ENCODE measurements at regions not wholly inside any gene's neighbourhood (a gene's known extent, or its start where the extent isn't known, plus 50 kb on each side); places are given as distances from the start of the nearest gene placed in this dataset.

DNA sequence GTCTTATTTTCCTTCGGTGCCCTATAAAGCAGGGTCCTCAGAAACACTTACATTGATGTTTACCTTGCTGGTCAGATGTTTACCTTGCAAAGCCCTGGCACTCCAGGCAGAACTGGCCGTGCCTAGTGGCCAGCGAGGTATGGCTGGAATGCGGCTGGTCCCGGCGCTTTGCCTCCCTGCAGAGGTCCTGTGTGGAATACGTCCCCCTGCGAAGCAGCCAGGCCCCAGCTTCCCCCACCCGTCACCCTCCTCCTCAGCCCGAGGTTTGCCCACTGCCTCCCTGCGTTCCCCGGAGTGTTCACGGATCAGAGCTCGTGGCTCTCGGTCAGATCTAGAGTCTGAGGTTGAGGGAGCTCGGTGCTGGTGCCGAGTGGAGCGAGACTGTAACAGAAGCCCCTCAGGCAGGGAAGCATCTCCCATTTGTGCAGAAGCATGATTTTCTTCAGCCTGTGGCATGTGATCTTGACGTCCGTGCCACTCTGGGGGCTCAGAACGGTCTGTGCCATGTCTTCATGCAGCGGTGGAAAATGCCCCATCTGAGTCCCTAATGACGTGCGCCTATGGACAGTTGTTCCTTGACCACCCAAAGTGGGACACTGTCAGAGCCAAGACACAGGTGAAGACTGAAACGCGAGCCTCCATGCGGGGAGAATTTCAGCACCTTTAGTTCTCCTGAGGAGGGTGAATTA, 54.8 kb upstream of the SOX1 start:
- no peak for DNase-seq

DNA sequence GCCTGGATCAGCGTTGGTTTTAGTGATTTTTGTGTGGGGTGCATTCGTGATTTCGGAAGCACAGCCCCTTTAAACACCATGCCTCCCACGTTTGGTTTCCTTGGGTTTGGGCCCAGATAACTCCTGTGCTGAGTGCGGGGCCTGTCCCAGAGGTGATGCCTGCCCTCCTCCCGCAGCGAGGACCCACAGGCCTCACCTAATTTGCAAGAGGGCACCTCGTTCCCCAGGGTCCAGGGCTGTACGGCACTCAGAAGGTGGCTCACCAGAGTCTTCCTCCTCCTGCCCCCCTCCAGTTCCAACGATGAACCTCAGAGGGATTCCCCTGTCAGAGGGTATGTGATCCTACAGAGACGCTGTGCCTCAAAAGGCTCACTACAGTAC, 54.3 kb upstream of the SOX1 start:
- DNase-seq, result no peak

DNA sequence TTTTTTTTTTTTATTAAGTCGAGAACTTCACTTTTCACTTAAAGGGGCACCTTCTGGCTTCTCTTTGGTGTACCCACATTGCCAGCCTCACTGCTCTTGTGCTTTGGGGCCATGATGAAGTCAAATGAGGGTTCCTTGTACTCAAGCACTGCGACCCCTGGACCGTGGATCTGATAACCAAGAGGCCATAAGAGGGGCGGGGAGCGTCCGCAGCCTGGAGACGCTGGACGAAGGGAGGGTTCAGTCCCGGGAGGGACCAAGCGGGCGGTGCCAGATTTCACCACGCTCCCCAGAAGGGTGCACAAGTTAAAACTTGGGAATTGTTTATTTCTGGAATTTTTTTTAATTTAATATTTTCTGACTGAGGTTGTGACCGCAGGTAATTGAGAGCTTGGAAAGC, 53.3 kb upstream of the SOX1 start:
- DNase-seq, result no peak

DNA sequence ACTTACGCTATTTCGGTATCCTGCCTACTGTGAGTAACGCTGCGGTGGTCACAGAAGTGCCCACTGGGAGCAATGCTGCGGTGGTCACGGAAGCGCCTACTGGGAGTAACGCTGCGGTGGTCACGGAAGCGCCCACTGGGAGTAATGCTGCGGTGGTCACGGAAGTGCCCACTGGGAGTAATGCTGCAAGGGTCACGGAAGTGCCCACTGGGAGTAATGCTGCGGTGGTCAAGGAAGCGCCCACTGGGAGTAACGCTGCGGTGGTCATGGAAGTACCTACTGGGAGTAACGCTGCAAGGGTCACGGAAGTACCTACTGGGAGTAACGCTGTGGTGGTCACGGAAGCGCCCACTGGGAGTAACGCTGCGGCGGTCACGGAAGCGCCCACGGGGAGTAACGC, 52.1 kb upstream of the SOX1 start:
- DNase-seq, result no peak

Data from DMS153 (cell line).